ENCODE measurements at regions not wholly inside any gene's neighbourhood (a gene's known extent, or its start where the extent isn't known, plus 50 kb on each side); places are given as distances from the start of the nearest gene placed in this dataset.

- intact Hi-C loops (cut with DNase I; ENCODE audit: low total_unique reads), result no loop called here
- no peaks in the 10 kb centered on the region for H3K27me3 ChIP-seq
- H3K9me3 ChIP-seq, result peaks cover 0 to 3% (median 0%) of the 10 kb centered on the region in 3 donors
- no peak overlapping the region for H3K27ac ChIP-seq
- TF ChIP-seq, protein P1, sequence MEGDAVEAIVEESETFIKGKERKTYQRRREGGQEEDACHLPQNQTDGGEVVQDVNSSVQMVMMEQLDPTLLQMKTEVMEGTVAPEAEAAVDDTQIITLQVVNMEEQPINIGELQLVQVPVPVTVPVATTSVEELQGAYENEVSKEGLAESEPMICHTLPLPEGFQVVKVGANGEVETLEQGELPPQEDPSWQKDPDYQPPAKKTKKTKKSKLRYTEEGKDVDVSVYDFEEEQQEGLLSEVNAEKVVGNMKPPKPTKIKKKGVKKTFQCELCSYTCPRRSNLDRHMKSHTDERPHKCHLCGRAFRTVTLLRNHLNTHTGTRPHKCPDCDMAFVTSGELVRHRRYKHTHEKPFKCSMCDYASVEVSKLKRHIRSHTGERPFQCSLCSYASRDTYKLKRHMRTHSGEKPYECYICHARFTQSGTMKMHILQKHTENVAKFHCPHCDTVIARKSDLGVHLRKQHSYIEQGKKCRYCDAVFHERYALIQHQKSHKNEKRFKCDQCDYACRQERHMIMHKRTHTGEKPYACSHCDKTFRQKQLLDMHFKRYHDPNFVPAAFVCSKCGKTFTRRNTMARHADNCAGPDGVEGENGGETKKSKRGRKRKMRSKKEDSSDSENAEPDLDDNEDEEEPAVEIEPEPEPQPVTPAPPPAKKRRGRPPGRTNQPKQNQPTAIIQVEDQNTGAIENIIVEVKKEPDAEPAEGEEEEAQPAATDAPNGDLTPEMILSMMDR (IDR thresholded peaks at IDR 0.05), result no peak
- H3K36me3 ChIP-seq, result no peaks in the 10 kb centered on the region
- H3K4me3 ChIP-seq, result no peak overlapping the region
- no peak for DNase-seq
- H3K4me1 ChIP-seq, result no peaks in the 10 kb centered on the region
Observed at GRCh38 chr6:120804612-120805011, 529.7 kb downstream of the TBC1D32 start.

DNA sequence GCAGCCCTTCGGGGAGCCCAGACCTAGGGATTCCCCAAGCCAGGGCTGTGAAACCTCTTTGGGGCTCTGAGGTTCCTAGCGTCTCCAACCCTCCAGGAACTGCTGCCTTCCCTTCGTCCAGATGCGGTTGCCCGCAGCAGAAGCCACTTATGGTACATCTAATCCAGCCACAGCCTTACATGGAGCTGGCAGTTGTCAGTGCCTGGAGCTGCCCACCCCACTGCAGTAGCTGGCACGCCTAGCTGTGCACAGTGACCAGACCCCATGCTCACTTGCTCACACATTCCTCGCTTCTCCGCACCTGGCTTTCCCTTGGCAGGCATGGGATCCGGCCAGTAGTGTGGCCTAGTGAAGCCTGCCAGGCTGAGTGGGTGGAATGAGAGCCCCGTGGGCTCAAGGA lies 547.6 kb downstream of the TBC1D32 start:
- Histone ChIP-seq H3K9me3 (no peaks in the 10 kb centered on the region), H3K27me3 (no peaks in the 10 kb centered on the region), H3K4me1 (no peaks in the 10 kb centered on the region), H3K36me3 (no peaks in the 10 kb centered on the region), H3K4me3 (no peak overlapping the region), H3K27ac (no peak overlapping the region)
- no peak for DNase-seq
- TF ChIP-seq, protein P1 (IDR thresholded peaks at IDR 0.05), result no peak
- intact Hi-C loops (cut with DNase I; ENCODE audit: low total_unique reads), result no loop called here

DNA sequence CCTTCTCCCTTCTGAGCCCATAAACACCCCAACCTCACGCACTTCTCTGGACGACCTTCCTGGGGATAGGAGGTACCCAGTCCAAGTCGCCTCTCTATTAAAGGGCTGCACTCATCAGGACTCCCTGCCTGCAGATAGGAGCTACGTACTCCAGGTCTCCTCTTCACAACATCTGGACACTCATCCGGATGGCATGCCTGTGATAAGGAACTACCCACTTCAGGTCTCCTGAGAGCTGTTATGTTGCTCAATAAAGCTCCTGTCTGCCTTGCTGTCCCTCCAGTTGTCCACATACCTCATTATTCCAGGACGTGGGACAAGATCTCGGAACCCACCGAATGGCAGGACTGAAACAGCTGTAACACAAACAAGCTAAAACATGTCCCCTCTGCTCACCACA lies 548.0 kb downstream of the TBC1D32 start:
- Histone ChIP-seq H3K9me3 (no peaks in the 10 kb centered on the region), H3K27ac (no peak overlapping the region), H3K27me3 (no peaks in the 10 kb centered on the region), H3K36me3 (no peaks in the 10 kb centered on the region), H3K4me1 (no peaks in the 10 kb centered on the region), H3K4me3 (no peak overlapping the region)
- TF ChIP-seq, protein P1 (IDR thresholded peaks at IDR 0.05), result no peak
- intact Hi-C loops (cut with DNase I; ENCODE audit: low total_unique reads), result no loop called here
- no peak for DNase-seq

GRCh38 chr6:120785459-120786086 lies 548.7 kb downstream of the TBC1D32 start:
- DNase-seq, result no peak

DNA sequence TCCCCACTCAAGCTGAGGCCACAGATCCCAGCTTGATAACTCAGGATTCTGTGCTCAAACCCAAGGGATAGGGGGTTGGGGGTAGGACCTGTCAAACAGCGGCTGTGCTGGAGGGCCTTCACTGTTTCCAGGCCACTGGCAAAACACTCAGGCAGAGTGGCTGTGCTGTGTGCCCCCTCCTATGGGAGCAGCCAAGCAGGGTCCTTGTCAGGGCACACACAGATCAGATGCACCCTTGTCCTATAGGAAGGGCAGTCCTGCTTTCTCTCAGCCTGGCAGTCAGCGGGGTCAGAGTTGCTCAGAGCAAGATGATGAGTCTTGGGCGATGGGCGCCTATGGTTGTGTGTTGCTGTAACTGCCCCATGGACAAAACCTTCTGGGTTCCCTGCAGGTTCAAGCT lies 554.8 kb downstream of the TBC1D32 start:
- Histone ChIP-seq H3K27me3 (no peaks in the 10 kb centered on the region), H3K4me3 (no peak overlapping the region), H3K4me1 (no peaks in the 10 kb centered on the region), H3K36me3 (no peaks in the 10 kb centered on the region), H3K27ac (no peak overlapping the region), H3K9me3 (no peaks in the 10 kb centered on the region)
- TF ChIP-seq, protein P1 (IDR thresholded peaks at IDR 0.05), result no peak
- no peak for DNase-seq
- intact Hi-C loops (cut with DNase I; ENCODE audit: low total_unique reads), result no loop called here

More at GRCh38 chr6:120785459-120786086, 548.7 kb downstream of the TBC1D32 start:
- no peak overlapping the region for H3K4me3 ChIP-seq
- H3K9me3 ChIP-seq, result no peaks in the 10 kb centered on the region
- intact Hi-C loops (cut with DNase I; ENCODE audit: low total_unique reads), result no loop called here
- no peaks in the 10 kb centered on the region for H3K4me1 ChIP-seq
- TF ChIP-seq, protein P1 (IDR thresholded peaks at IDR 0.05), result no peak
- H3K36me3 ChIP-seq, result no peaks in the 10 kb centered on the region
- no peak overlapping the region for H3K27ac ChIP-seq
- no peaks in the 10 kb centered on the region for H3K27me3 ChIP-seq

- intact Hi-C loops (cut with DNase I; ENCODE audit: low total_unique reads), result no loop called here
Observed at GRCh38 chr6:120775698-120776097, 558.6 kb downstream of the TBC1D32 start.

More at GRCh38 chr6:120775698-120776097, 558.6 kb downstream of the TBC1D32 start:
- TF ChIP-seq, protein P1 (IDR thresholded peaks at IDR 0.05), result no peak
- Histone ChIP-seq H3K27me3 (no peaks in the 10 kb centered on the region), H3K4me1 (no peaks in the 10 kb centered on the region), H3K9me3 (no peaks in the 10 kb centered on the region), H3K27ac (no peak overlapping the region), H3K4me3 (no peak overlapping the region), H3K36me3 (no peaks in the 10 kb centered on the region)
- DNase-seq, result no peak

Measured in tibial artery (tissue), 4 donors.